GM18505 (cell line): ENCODE measurements at regions not wholly inside any gene's neighbourhood (a gene's known extent, or its start where the extent isn't known, plus 50 kb on each side); places are given as distances from the start of the nearest gene placed in this dataset.

Experiments
- ATAC-seq: cut with Tn5 transposase; IDR thresholded peaks from one replicate; pipeline ENCODE4 v1.9.1; 2021; ENCODE audit not compliant: unreplicated experiment
- POLR2A ChIP-seq: IDR thresholded peaks from 4 replicates; pipeline ENCODE4 v1.6.1; 2011; ENCODE audit warnings: borderline replicate concordance; ENCODE audit not compliant: insufficient read depth, insufficient read length; ENCODE audit errors: extremely low read depth

DNA sequence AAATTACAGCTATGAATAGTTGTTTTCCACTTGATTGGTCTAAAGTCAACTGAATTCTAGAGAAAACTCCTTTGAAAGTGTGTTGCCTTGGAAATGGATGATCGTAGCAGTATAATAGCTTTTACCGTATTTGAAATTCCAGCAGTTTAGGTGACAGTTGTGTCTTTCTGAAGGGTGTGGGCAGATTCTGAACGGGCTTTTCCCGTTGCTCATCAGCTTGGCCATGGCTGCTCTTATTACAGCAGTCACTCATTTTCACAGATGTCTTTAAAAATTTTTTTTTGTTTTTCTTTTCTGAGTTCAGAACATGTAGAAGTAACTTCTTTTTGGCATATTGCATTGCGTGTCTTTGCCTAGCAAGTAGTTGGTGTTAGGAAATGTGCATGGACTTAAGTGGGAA is 69.6 kb upstream of the SLC4A4 start:
- no peak for TF ChIP-seq POLR2A
- no peak for ATAC-seq

DNA sequence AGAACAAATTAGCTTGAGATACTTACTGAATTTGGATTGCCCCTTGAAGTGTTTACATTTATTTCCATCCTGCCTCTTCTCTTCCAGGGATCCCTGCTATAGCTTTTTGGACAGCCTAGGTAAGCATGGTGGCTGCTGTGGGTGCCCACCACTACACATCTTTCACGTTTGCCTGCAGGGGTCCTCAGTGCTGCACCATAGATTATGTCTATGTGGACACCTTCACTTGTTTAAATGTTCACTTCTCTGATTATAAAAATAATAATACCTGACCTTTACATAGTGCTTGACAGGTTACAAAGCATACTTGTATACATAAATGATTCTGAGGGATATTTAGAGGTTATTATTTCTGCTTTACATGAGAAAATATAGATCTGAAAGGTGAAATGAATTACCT is 67.9 kb upstream of the SLC4A4 start:
- no peak for ATAC-seq
- TF ChIP-seq POLR2A = no peak

DNA sequence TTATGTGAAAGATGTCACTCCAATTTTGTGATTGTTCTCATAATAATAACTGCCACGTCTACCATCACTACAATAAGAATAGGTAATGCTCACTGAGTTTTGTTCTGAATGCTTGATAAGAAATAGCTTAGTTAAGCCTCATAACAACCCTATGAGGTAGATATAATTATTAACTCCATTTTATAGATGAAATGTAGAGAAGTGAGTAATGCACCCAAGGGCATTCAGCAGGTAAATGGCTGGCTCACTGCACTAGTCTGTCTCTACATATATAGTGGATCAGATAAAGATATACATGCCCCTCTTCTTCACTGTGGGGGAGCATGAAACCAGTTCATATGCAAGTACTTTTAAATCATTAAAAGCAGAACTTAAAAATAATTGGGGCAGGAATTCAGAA is 65.8 kb upstream of the SLC4A4 start:
- no peak for ATAC-seq
- TF ChIP-seq POLR2A = no peak

GRCh38 chr4:71275004-71275403 is 63.8 kb upstream of the SLC4A4 start:
- no peak for TF ChIP-seq POLR2A
- no peak for ATAC-seq

GRCh38 chr4:71275570-71275969 is 63.2 kb upstream of the SLC4A4 start:
- TF ChIP-seq POLR2A = no peak
- no peak for ATAC-seq

DNA sequence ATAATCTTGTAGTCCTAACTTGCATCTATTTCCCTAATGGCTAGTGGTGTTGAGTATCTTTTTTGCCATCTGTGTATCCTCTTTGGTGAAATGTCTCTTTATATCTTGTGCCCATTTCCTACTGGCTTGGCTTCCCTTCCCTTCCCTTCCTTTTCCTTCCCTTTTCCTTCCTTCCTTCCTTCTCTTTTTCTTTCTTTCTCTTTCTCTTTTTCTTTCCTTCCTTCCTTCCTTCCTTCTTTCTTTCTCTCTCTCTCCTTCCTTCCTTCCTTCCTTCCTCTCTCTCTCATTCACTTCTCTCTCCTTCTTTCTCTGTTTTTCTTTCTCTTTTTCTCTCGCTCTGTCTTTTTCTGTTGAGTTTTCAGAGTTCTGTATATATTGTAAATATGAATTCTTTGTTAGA is 61.5 kb upstream of the SLC4A4 start:
- no peak for TF ChIP-seq POLR2A

GRCh38 chr4:71283642-71284257 is 55.1 kb upstream of the SLC4A4 start:
- TF ChIP-seq POLR2A = no peak
- ATAC-seq = no peak

More for the DNA sequence above, 61.5 kb upstream of the SLC4A4 start:
- ATAC-seq = no peak

DNA sequence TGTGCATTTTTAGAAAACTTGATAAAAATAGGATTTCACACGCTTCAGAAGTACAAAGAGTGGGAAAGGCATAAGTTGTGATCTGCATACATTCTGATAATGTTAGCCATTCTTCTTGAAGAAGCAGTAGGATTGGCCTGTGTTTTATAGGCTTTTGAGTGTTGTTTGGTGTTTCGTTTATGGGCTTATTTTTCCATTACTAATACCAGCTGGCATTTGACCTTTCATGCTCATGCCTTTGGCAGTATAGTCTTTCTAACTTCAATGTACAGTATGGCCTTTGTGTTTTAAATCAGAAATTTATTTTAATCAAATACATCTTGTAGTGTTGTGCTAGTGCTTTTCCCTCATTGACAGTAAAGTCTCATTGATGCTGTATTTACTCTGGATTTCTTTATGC is 51.5 kb upstream of the SLC4A4 start:
- ATAC-seq = no peak
- no peak for TF ChIP-seq POLR2A

- no peak for TF ChIP-seq POLR2A
- no peak for ATAC-seq
Observed at GRCh38 chr4:71288875-71289274, 49.9 kb upstream of the SLC4A4 start.
